ENCODE measurements at regions not wholly inside any gene's neighbourhood (a gene's known extent, or its start where the extent isn't known, plus 50 kb on each side); places are given as distances from the start of the nearest gene placed in this dataset.

DNA sequence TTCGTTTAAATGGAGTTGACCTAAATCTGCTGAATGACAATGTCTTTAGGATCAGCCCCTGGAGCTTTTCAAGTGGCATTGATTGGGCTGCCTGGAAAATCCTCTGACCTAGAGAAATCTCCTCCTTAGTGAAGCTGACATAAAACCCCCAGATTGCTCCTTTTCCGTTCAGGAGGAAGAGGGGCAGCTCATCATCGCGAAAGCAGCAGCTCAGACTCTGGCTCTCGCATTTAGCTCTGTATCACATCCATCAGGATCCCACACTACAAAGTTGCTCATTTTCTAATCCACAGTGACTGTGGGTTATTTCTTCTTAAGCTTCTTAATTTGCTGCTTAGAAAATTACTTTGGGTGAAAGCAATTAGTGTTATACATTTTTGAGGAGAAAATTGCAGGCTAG is 373.7 kb downstream of the ENC1 start:
- TF ChIP-seq, protein P1, sequence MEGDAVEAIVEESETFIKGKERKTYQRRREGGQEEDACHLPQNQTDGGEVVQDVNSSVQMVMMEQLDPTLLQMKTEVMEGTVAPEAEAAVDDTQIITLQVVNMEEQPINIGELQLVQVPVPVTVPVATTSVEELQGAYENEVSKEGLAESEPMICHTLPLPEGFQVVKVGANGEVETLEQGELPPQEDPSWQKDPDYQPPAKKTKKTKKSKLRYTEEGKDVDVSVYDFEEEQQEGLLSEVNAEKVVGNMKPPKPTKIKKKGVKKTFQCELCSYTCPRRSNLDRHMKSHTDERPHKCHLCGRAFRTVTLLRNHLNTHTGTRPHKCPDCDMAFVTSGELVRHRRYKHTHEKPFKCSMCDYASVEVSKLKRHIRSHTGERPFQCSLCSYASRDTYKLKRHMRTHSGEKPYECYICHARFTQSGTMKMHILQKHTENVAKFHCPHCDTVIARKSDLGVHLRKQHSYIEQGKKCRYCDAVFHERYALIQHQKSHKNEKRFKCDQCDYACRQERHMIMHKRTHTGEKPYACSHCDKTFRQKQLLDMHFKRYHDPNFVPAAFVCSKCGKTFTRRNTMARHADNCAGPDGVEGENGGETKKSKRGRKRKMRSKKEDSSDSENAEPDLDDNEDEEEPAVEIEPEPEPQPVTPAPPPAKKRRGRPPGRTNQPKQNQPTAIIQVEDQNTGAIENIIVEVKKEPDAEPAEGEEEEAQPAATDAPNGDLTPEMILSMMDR (conservative IDR thresholded peaks at IDR 0.05; ENCODE audit: low read length) = no peak
- TF ChIP-seq EZH2phosphoT487 (IDR thresholded peaks at IDR 0.05; ENCODE audit: borderline replicate concordance) = no peak
- H2AFZ ChIP-seq (ENCODE audit: low read length) = no peak overlapping the region
- no peaks in the 10 kb centered on the region for H3F3A ChIP-seq (ENCODE audit: low read depth)
- H3K79me2 ChIP-seq (ENCODE audit: insufficient read depth, low read length) = no peaks in the 10 kb centered on the region
- H3K27me3 ChIP-seq (ENCODE audit: insufficient read depth, low read length, poor library complexity, severe bottlenecking) = no peaks in the 10 kb centered on the region
- H3K9me2 ChIP-seq (replicated peaks; ENCODE audit: low read depth, low read length) = no peaks in the 10 kb centered on the region
- no peaks in the 10 kb centered on the region for H3K36me3 ChIP-seq (ENCODE audit: insufficient read depth, low read length)
- H3K9ac ChIP-seq (ENCODE audit: low read depth, low read length, poor library complexity, severe bottlenecking) = no peak overlapping the region
- no peak overlapping the region for H3K4me3 ChIP-seq (ENCODE audit: low read length, poor library complexity, severe bottlenecking)
- no peaks in the 10 kb centered on the region for H4K20me1 ChIP-seq (ENCODE audit: insufficient read depth, low read length, poor library complexity, severe bottlenecking)
- H3K9me3 ChIP-seq (ENCODE audit: insufficient read depth, low read depth, low read length) = no peaks in the 10 kb centered on the region
- H3K4me2 ChIP-seq (ENCODE audit: low read depth, low read length, poor library complexity, severe bottlenecking) = no peak overlapping the region
- H3K4me1 ChIP-seq (ENCODE audit: insufficient read depth, low read length, poor library complexity, severe bottlenecking) = peaks cover 9% of the 10 kb centered on the region

GRCh38 chr5:74266132-74266531 is 374.4 kb downstream of the ENC1 start:
- H3K27me3 ChIP-seq (ENCODE audit: insufficient read depth, low read length, poor library complexity, severe bottlenecking) = no peaks in the 10 kb centered on the region
- H3K79me2 ChIP-seq (ENCODE audit: insufficient read depth, low read length) = no peaks in the 10 kb centered on the region
- no peak overlapping the region for H3K4me3 ChIP-seq (ENCODE audit: low read length, poor library complexity, severe bottlenecking)
- peaks cover 16% of the 10 kb centered on the region for H3K4me1 ChIP-seq (ENCODE audit: insufficient read depth, low read length, poor library complexity, severe bottlenecking)
- H4K20me1 ChIP-seq (ENCODE audit: insufficient read depth, low read length, poor library complexity, severe bottlenecking) = no peaks in the 10 kb centered on the region
- H3K36me3 ChIP-seq (ENCODE audit: insufficient read depth, low read length) = no peaks in the 10 kb centered on the region
- H2AFZ ChIP-seq (ENCODE audit: low read length) = no peak overlapping the region
- no peak overlapping the region for H3K9ac ChIP-seq (ENCODE audit: low read depth, low read length, poor library complexity, severe bottlenecking)
- H3K4me2 ChIP-seq (ENCODE audit: low read depth, low read length, poor library complexity, severe bottlenecking) = no peak overlapping the region
- H3F3A ChIP-seq (ENCODE audit: low read depth) = no peaks in the 10 kb centered on the region
- H3K9me3 ChIP-seq (ENCODE audit: insufficient read depth, low read depth, low read length) = no peaks in the 10 kb centered on the region
- TF ChIP-seq EZH2phosphoT487 (IDR thresholded peaks at IDR 0.05; ENCODE audit: borderline replicate concordance) = no peak
- TF ChIP-seq, protein P1 (conservative IDR thresholded peaks at IDR 0.05; ENCODE audit: low read length) = no peak
- H3K9me2 ChIP-seq (replicated peaks; ENCODE audit: low read depth, low read length) = no peaks in the 10 kb centered on the region

DNA sequence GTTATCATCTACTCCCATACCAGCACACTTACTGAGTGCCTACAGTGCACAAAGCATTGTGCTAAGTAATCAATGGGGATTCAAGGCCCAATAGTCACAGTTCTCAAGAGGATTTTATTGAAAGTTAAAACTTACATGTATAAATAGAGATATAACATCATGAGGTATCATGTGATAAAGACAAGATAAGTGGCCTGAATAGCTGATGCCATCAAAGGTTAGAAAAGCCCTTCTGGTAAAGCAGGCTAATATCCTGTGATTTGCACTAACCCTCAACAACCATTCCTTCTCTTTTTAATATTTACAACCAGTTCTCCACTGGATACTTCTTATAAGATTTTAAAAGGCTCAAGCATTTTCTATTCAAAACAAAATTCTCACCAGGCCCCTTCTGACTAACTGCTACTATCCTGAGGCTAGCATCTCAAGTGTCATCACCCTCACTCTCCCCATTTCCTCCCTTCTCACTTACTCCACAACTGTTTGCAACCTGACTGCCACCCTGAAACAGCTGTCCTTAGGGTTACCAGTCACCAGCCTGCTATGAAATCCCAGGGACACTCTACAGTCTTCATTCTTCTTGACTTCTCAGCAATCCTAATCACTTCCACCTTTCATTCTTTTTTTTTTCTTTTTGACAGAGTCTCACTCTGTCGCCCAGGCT is 377.9 kb downstream of the ENC1 start:
- Histone ChIP-seq H3K4me1 (ENCODE audit: insufficient read depth, low read length, poor library complexity, severe bottlenecking) (peaks cover 48% of the 10 kb centered on the region), H3K4me3 (ENCODE audit: low read length, poor library complexity, severe bottlenecking) (no peak overlapping the region), H3F3A (ENCODE audit: low read depth) (peaks cover 10% of the 10 kb centered on the region; the same call in 1 of the 2 replicates), H3K9me3 (ENCODE audit: insufficient read depth, low read depth, low read length) (no peaks in the 10 kb centered on the region), H3K4me2 (ENCODE audit: low read depth, low read length, poor library complexity, severe bottlenecking) (no peak overlapping the region), H3K9me2 (replicated peaks; ENCODE audit: low read depth, low read length) (no peaks in the 10 kb centered on the region), H3K36me3 (ENCODE audit: insufficient read depth, low read length) (no peaks in the 10 kb centered on the region), H2AFZ (ENCODE audit: low read length) (no peak overlapping the region), H4K20me1 (ENCODE audit: insufficient read depth, low read length, poor library complexity, severe bottlenecking) (no peaks in the 10 kb centered on the region), H3K79me2 (ENCODE audit: insufficient read depth, low read length) (no peaks in the 10 kb centered on the region), H3K27me3 (ENCODE audit: insufficient read depth, low read length, poor library complexity, severe bottlenecking) (no peaks in the 10 kb centered on the region), H3K9ac (ENCODE audit: low read depth, low read length, poor library complexity, severe bottlenecking) (peak overlapping the region; percentile 10)
- no peak for TF ChIP-seq EZH2phosphoT487 (IDR thresholded peaks at IDR 0.05; ENCODE audit: borderline replicate concordance)
- TF ChIP-seq, protein P1 (conservative IDR thresholded peaks at IDR 0.05; ENCODE audit: low read length) = no peak

Data from Loucy (cell line).